Mesendoderm (in vitro differentiated cells): ENCODE measurements at regions not wholly inside any gene's neighbourhood (a gene's known extent, or its start where the extent isn't known, plus 50 kb on each side); places are given as distances from the start of the nearest gene placed in this dataset.

ENCODE experiments used
- DNase-seq: peaks from one replicate; pipeline ENCODE4 v3.0.0; 2013
- H2AK5ac ChIP-seq: 2 replicates; pipeline ENCODE4 v1.6.1; 2013; ENCODE audit warnings: low read length, inconsistent platforms
- H2BK120ac ChIP-seq: 2 replicates; pipeline ENCODE4 v1.6.1; 2013; ENCODE audit warnings: low read depth, mild to moderate bottlenecking, low read length, moderate library complexity, mixed read lengths
- H2BK15ac ChIP-seq: replicated peaks from 2 replicates; pipeline ENCODE4 v1.6.1; 2013; ENCODE audit warnings: low read depth, mild to moderate bottlenecking, moderate library complexity
- H2BK5ac ChIP-seq: 2 replicates; pipeline ENCODE4 v1.6.1; 2013; ENCODE audit warnings: low read length, inconsistent platforms
- H3K18ac ChIP-seq: 2 replicates; pipeline ENCODE4 v1.6.1; 2013; ENCODE audit warnings: mild to moderate bottlenecking, low read length, mixed read lengths
- H3K23ac ChIP-seq: one replicate; pipeline ENCODE4 v1.6.1; 2013; ENCODE audit warnings: low read length
- H3K27ac ChIP-seq: 2 replicates; pipeline ENCODE4 v1.5.1; 2013; ENCODE audit warnings: low read depth, mild to moderate bottlenecking, inconsistent platforms, low read length, moderate library complexity
- H3K27me3 ChIP-seq: 2 replicates; pipeline ENCODE4 v1.6.1; 2013; ENCODE audit warnings: low read length, control low read depth, mild to moderate bottlenecking, inconsistent platforms; ENCODE audit not compliant: insufficient read depth, poor library complexity
- H3K36me3 ChIP-seq: 2 replicates; pipeline ENCODE4 v1.6.1; 2013; ENCODE audit warnings: low read length, inconsistent platforms; ENCODE audit not compliant: control insufficient read depth, insufficient read depth
- H3K4ac ChIP-seq: one replicate; pipeline ENCODE4 v1.6.1; 2013; ENCODE audit warnings: low read depth, mild to moderate bottlenecking, low read length, moderate library complexity
- H3K4me1 ChIP-seq: 2 replicates; pipeline ENCODE4 v1.6.1; 2013; ENCODE audit warnings: low read depth, low read length, inconsistent platforms; ENCODE audit not compliant: control insufficient read depth
- H3K4me2 ChIP-seq: 2 replicates; pipeline ENCODE4 v1.6.1; 2013; ENCODE audit warnings: low read length
- H3K4me3 ChIP-seq: 2 replicates; pipeline ENCODE4 v1.5.1; 2013; ENCODE audit warnings: mild to moderate bottlenecking, low read length
- H3K56ac ChIP-seq: one replicate; pipeline ENCODE4 v1.6.1; 2013; ENCODE audit warnings: low read length
- H3K79me1 ChIP-seq: 2 replicates; pipeline ENCODE4 v1.6.1; 2013; ENCODE audit warnings: low read length, inconsistent platforms
- H3K79me2 ChIP-seq: 2 replicates; pipeline ENCODE4 v1.6.1; 2013; ENCODE audit warnings: mild to moderate bottlenecking, low read length; ENCODE audit not compliant: control insufficient read depth, insufficient read depth
- H3K9ac ChIP-seq: 2 replicates; pipeline ENCODE4 v1.6.1; 2013; ENCODE audit warnings: low read length, inconsistent platforms
- H4K5ac ChIP-seq: one replicate; pipeline ENCODE4 v1.6.1; 2013; ENCODE audit warnings: low read length
- H4K8ac ChIP-seq: one replicate; pipeline ENCODE4 v1.6.1; 2013; ENCODE audit warnings: low read depth, mild to moderate bottlenecking, control low read depth, low read length, moderate library complexity
- WGBS: extraction: QIAGEN DNeasy Blood & Tissue Kit; methylation state at CpG from one replicate; pipeline ENCODE4 v1.1.7; 2013; ENCODE audit warnings: low lambda C conversion rate, missing lambda C conversion rate; ENCODE audit not compliant: insufficient coverage; ENCODE audit errors: extremely low coverage; 5-methylcytosine and 5-hydroxymethylcytosine counted together

DNA sequence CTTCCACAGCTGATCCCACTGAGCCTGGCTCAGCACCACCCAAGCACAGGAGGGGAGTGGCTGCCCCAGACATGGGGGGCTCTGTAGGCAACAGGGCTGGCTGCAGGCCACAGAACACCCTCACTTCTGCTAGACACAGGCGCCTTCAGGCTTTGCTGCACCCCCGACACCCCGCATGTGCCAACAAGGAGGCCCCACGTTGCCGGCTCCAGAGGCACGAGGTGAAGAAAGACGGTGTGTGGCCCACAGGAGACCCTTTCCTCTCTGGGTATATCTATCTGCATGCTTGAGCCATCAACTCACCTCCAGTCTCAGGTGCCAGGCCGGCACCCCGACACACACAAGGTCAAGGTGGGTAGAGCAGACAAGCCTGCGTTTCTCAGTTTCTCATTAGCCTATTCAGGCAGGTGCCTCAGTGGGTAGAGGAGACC is 158.3 kb downstream of the DLL1 start:
- Histone ChIP-seq H3K79me1 (no peaks in the 10 kb centered on the region), H3K36me3 (no peaks in the 10 kb centered on the region), H3K18ac (no peak overlapping the region), H3K4me1 (no peaks in the 10 kb centered on the region), H3K4me3 (no peak overlapping the region), H2BK15ac (no peak overlapping the region), H3K4me2 (no peak overlapping the region), H3K4ac (no peak overlapping the region), H4K5ac (no peak overlapping the region), H3K27me3 (no peaks in the 10 kb centered on the region), H2BK120ac (no peak overlapping the region), H2AK5ac (no peak overlapping the region), H3K27ac (no peak overlapping the region), H2BK5ac (no peak overlapping the region), H4K8ac (no peak overlapping the region), H3K79me2 (no peaks in the 10 kb centered on the region), H3K23ac (no peak overlapping the region), H3K9ac (no peak overlapping the region), H3K56ac (no peak overlapping the region)
- no CpG with 5 or more reads among the region's 10 CpGs for WGBS
- no peak for DNase-seq

GRCh38 chr6:170132011-170132521 is 158.8 kb downstream of the DLL1 start:
- no peaks in the 10 kb centered on the region for H3K27me3 ChIP-seq
- H3K56ac ChIP-seq: no peak overlapping the region
- no peak overlapping the region for H3K9ac ChIP-seq
- H3K79me1 ChIP-seq: no peaks in the 10 kb centered on the region
- no peak overlapping the region for H2AK5ac ChIP-seq
- H3K4ac ChIP-seq: no peak overlapping the region
- H3K4me2 ChIP-seq: no peak overlapping the region
- no peak for DNase-seq
- no peaks in the 10 kb centered on the region for H3K79me2 ChIP-seq
- H3K4me1 ChIP-seq: no peaks in the 10 kb centered on the region
- no peak overlapping the region for H3K27ac ChIP-seq
- H2BK120ac ChIP-seq: no peak overlapping the region
- no peak overlapping the region for H4K8ac ChIP-seq
- WGBS: no CpG with 5 or more reads among the region's 11 CpGs
- no peak overlapping the region for H3K18ac ChIP-seq
- no peak overlapping the region for H3K23ac ChIP-seq
- no peak overlapping the region for H4K5ac ChIP-seq
- no peak overlapping the region for H2BK5ac ChIP-seq
- H3K36me3 ChIP-seq: no peaks in the 10 kb centered on the region
- H3K4me3 ChIP-seq: no peak overlapping the region
- no peak overlapping the region for H2BK15ac ChIP-seq

- Histone ChIP-seq H3K4ac (no peak overlapping the region), H3K4me3 (no peak overlapping the region), H3K9ac (no peak overlapping the region), H3K23ac (no peak overlapping the region), H2BK5ac (no peak overlapping the region), H3K27me3 (no peaks in the 10 kb centered on the region), H3K4me2 (no peak overlapping the region), H3K36me3 (no peaks in the 10 kb centered on the region), H4K8ac (no peak overlapping the region), H2BK15ac (no peak overlapping the region), H3K4me1 (no peaks in the 10 kb centered on the region), H3K56ac (no peak overlapping the region), H3K18ac (no peak overlapping the region), H3K79me1 (no peaks in the 10 kb centered on the region), H3K79me2 (no peaks in the 10 kb centered on the region), H2AK5ac (no peak overlapping the region), H4K5ac (no peak overlapping the region), H3K27ac (no peak overlapping the region), H2BK120ac (no peak overlapping the region)
- DNase-seq: no peak
- no CpG with 5 or more reads among the region's 11 CpGs for WGBS
Measured at GRCh38 chr6:170131351-170131750, 159.5 kb downstream of the DLL1 start.

DNA sequence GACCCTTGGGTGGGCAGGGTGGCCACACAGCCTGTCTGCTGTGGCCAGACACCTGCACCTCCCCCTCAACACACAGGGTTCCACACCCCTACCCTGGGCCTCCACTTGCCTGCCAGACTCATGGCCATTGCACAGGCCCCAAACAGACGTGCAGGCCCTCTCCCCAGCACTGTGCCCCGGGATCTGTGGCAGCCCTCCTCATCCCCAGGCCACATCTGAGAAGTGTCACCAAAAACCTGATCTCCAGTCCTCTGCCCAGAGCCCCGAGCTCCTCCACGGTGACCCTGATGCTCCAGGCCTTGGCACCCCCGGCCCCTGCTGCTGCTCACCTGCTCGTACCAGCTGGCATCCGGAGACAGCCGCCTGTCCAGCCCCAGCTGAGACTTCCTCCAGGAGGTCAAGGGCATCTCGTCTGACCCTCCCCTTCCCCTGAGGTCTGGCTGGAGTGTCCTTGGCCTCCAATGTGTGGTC is 160.1 kb downstream of the DLL1 start:
- H3K79me2 ChIP-seq: no peaks in the 10 kb centered on the region
- H3K4ac ChIP-seq: no peak overlapping the region
- WGBS: no CpG with 5 or more reads among the region's 9 CpGs
- H2AK5ac ChIP-seq: no peak overlapping the region
- no peaks in the 10 kb centered on the region for H3K4me1 ChIP-seq
- H3K4me2 ChIP-seq: no peak overlapping the region
- DNase-seq: no peak
- H3K4me3 ChIP-seq: no peak overlapping the region
- no peaks in the 10 kb centered on the region for H3K36me3 ChIP-seq
- no peak overlapping the region for H4K5ac ChIP-seq
- H3K9ac ChIP-seq: no peak overlapping the region
- H2BK120ac ChIP-seq: no peak overlapping the region
- H4K8ac ChIP-seq: no peak overlapping the region
- no peak overlapping the region for H2BK5ac ChIP-seq
- no peak overlapping the region for H3K18ac ChIP-seq
- H3K27ac ChIP-seq: no peak overlapping the region
- no peaks in the 10 kb centered on the region for H3K27me3 ChIP-seq
- H3K56ac ChIP-seq: no peak overlapping the region
- H2BK15ac ChIP-seq: no peak overlapping the region
- H3K79me1 ChIP-seq: no peaks in the 10 kb centered on the region
- no peak overlapping the region for H3K23ac ChIP-seq

DNA sequence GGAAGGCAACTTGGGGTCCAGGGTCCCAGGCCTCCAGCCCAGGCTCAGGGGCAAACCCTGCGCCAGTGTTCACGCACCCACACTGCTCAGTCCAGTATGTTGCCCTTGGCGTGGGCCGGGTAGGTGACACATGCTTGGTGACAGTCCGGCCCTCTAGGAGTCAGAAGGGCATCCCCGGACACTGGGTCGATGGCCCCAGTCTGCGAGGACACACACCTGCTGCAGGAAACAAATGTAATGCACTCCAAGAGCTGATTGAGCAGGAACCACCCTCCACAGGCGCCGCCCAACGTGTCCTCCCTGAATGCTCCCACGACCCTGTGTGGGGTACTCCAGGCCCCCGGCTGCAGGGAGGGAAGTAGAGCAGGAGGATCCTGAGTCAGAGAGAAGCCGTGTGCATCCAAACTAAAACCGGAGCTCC is 160.7 kb downstream of the DLL1 start:
- DNase-seq: no peak
- no peak overlapping the region for H3K56ac ChIP-seq

GRCh38 chr6:170129691-170130171 is 161.1 kb downstream of the DLL1 start:
- H3K27me3 ChIP-seq: no peaks in the 10 kb centered on the region
- no peak overlapping the region for H4K8ac ChIP-seq
- no peaks in the 10 kb centered on the region for H3K36me3 ChIP-seq
- no peak overlapping the region for H2BK15ac ChIP-seq
- no peak overlapping the region for H4K5ac ChIP-seq
- no peaks in the 10 kb centered on the region for H3K79me1 ChIP-seq
- no peaks in the 10 kb centered on the region for H3K4me1 ChIP-seq
- DNase-seq: no peak
- WGBS: no CpG with 5 or more reads among the region's 14 CpGs
- no peak overlapping the region for H3K23ac ChIP-seq
- H3K79me2 ChIP-seq: no peaks in the 10 kb centered on the region
- no peak overlapping the region for H2BK120ac ChIP-seq
- no peak overlapping the region for H3K18ac ChIP-seq
- H3K4ac ChIP-seq: no peak overlapping the region
- H3K4me3 ChIP-seq: no peak overlapping the region
- no peak overlapping the region for H2AK5ac ChIP-seq
- H3K9ac ChIP-seq: no peak overlapping the region
- no peak overlapping the region for H2BK5ac ChIP-seq
- no peak overlapping the region for H3K56ac ChIP-seq
- H3K27ac ChIP-seq: no peak overlapping the region
- no peak overlapping the region for H3K4me2 ChIP-seq

More for the DNA sequence above, 160.7 kb downstream of the DLL1 start:
- no peak overlapping the region for H2BK120ac ChIP-seq
- H2BK5ac ChIP-seq: no peak overlapping the region
- H3K18ac ChIP-seq: no peak overlapping the region
- no peaks in the 10 kb centered on the region for H3K36me3 ChIP-seq
- no peaks in the 10 kb centered on the region for H3K4me1 ChIP-seq
- no peaks in the 10 kb centered on the region for H3K79me1 ChIP-seq
- no CpG with 5 or more reads among the region's 15 CpGs for WGBS
- H4K5ac ChIP-seq: no peak overlapping the region
- no peak overlapping the region for H3K4me3 ChIP-seq
- no peak overlapping the region for H3K27ac ChIP-seq
- H3K27me3 ChIP-seq: no peaks in the 10 kb centered on the region
- H3K9ac ChIP-seq: no peak overlapping the region
- H2AK5ac ChIP-seq: no peak overlapping the region
- no peak overlapping the region for H3K4ac ChIP-seq
- H3K79me2 ChIP-seq: no peaks in the 10 kb centered on the region
- no peak overlapping the region for H2BK15ac ChIP-seq
- H3K23ac ChIP-seq: no peak overlapping the region
- no peak overlapping the region for H4K8ac ChIP-seq
- H3K4me2 ChIP-seq: no peak overlapping the region
